Nephron progenitor cell (in vitro differentiated cells): ENCODE measurements at regions not wholly inside any gene's neighbourhood (a gene's known extent, or its start where the extent isn't known, plus 50 kb on each side); places are given as distances from the start of the nearest gene placed in this dataset.
A peak's percentile ranks its signal among the peaks of the same experiment; 100 is the strongest.

Experiments used
- DNase-seq: peaks from one replicate; pipeline ENCODE4 v3.0.0; 2021
- H3K27ac Mint-ChIP-seq: 2 replicates; pipeline ENCODE4 v1.8.0; 2021; ENCODE audit warnings: mild to moderate bottlenecking, moderate library complexity, mixed read lengths
- H3K27me3 Mint-ChIP-seq: 2 replicates; pipeline ENCODE4 v1.8.0; 2021; ENCODE audit warnings: mild to moderate bottlenecking, low read depth, mixed read lengths; ENCODE audit not compliant: poor library complexity
- H3K36me3 Mint-ChIP-seq: 2 replicates; pipeline ENCODE4 v1.8.0; 2021; ENCODE audit warnings: low read depth, mixed read lengths
- H3K4me1 Mint-ChIP-seq: 2 replicates; pipeline ENCODE4 v1.8.0; 2021; ENCODE audit warnings: mixed read lengths
- H3K4me3 Mint-ChIP-seq: 2 replicates; pipeline ENCODE4 v1.8.0; 2021; ENCODE audit warnings: mild to moderate bottlenecking, moderate library complexity, mixed read lengths
- H3K9me3 Mint-ChIP-seq: 2 replicates; pipeline ENCODE4 v1.8.0; 2021; ENCODE audit warnings: mild to moderate bottlenecking, moderate library complexity, mixed read lengths
- TF ChIP-seq, protein P1 (sequence below): fragments of 200-600 bp; sonication (generic); IDR thresholded peaks from 2 replicates; pipeline ENCODE4 v1.5.0; 2021; ENCODE audit warnings: antibody characterized with exemption

GRCh38 chr7:83777406-83778072, 128.6 kb upstream of the SEMA3E start:
- Mint-ChIP-seq H3K27me3 (peaks cover 2% of the 10 kb centered on the region), H3K36me3 (no peaks in the 10 kb centered on the region), H3K4me3 (no peak overlapping the region), H3K9me3 (no peaks in the 10 kb centered on the region), H3K27ac (no peak overlapping the region), H3K4me1 (no peaks in the 10 kb centered on the region)
- DNase-seq = no peak
- TF ChIP-seq, protein P1, sequence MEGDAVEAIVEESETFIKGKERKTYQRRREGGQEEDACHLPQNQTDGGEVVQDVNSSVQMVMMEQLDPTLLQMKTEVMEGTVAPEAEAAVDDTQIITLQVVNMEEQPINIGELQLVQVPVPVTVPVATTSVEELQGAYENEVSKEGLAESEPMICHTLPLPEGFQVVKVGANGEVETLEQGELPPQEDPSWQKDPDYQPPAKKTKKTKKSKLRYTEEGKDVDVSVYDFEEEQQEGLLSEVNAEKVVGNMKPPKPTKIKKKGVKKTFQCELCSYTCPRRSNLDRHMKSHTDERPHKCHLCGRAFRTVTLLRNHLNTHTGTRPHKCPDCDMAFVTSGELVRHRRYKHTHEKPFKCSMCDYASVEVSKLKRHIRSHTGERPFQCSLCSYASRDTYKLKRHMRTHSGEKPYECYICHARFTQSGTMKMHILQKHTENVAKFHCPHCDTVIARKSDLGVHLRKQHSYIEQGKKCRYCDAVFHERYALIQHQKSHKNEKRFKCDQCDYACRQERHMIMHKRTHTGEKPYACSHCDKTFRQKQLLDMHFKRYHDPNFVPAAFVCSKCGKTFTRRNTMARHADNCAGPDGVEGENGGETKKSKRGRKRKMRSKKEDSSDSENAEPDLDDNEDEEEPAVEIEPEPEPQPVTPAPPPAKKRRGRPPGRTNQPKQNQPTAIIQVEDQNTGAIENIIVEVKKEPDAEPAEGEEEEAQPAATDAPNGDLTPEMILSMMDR = no peak

GRCh38 chr7:83769407-83769806, 120.5 kb upstream of the SEMA3E start:
- H3K4me3 Mint-ChIP-seq = no peak overlapping the region
- H3K9me3 Mint-ChIP-seq = no peaks in the 10 kb centered on the region
- TF ChIP-seq, protein P1 = no peak
- no peaks in the 10 kb centered on the region for H3K27me3 Mint-ChIP-seq
- H3K36me3 Mint-ChIP-seq = no peaks in the 10 kb centered on the region
- H3K27ac Mint-ChIP-seq = peak overlapping the region; percentile 62
- peaks cover 7% of the 10 kb centered on the region for H3K4me1 Mint-ChIP-seq
- DNase-seq = no peak

DNA sequence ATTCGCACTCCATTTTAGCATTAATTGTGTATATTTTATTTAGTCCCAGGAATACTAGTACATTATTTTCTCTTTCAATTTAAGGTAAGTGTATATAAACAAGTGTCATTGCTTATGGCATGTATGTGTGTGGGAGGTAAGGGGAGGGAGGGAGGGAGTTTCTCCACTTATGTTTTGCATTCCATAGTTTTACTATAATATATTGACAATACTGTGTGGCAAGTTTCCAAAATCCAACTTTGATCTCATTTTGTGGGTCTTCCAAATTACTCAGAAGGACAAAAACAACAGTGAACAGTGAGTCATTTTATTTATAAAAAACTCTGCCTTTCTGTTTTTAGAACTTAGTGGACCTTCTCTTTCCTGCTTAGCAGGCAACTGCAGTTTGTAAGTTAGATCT, 102.3 kb upstream of the SEMA3E start:
- DNase-seq = no peak
- Mint-ChIP-seq H3K4me3 (no peak overlapping the region), H3K27ac (no peak overlapping the region), H3K4me1 (no peaks in the 10 kb centered on the region), H3K27me3 (no peaks in the 10 kb centered on the region), H3K36me3 (no peaks in the 10 kb centered on the region), H3K9me3 (peaks cover 36% of the 10 kb centered on the region)
- TF ChIP-seq, protein P1 = no peak

- no peaks in the 10 kb centered on the region for H3K27me3 Mint-ChIP-seq
- DNase-seq = no peak
- no peak overlapping the region for H3K27ac Mint-ChIP-seq
- H3K9me3 Mint-ChIP-seq = peaks cover 35% of the 10 kb centered on the region
- TF ChIP-seq, protein P1 = no peak
- no peak overlapping the region for H3K4me3 Mint-ChIP-seq
- no peaks in the 10 kb centered on the region for H3K36me3 Mint-ChIP-seq
- H3K4me1 Mint-ChIP-seq = no peaks in the 10 kb centered on the region
These were observed 100.6 kb upstream of the SEMA3E start for GRCh38 chr7:83749495-83749894.

DNA sequence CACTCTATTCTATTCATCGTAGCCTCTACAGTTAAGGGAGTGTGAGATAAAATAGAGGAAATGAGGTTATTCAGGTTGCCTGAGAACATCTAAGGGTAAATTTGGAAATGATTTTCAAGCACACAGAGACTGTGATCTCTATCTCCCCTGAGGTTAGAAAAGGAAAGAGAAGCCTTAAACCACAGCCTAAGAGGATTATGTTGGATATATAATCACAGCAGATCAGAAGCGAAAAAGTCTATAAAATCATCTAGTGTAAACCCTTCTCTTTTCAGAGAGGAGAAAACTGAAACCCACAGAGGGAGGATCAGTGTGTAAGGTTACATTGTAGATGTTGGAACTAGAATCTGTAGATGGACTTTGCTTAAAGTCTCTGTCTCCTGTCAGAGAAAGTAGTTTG, 90.6 kb upstream of the SEMA3E start:
- H3K4me3 Mint-ChIP-seq = no peak overlapping the region
- peaks cover 32% of the 10 kb centered on the region for H3K4me1 Mint-ChIP-seq
- H3K9me3 Mint-ChIP-seq = no peaks in the 10 kb centered on the region
- no peak for DNase-seq
- H3K27ac Mint-ChIP-seq = peak overlapping the region; percentile 74
- TF ChIP-seq, protein P1 = no peak
- H3K27me3 Mint-ChIP-seq = no peaks in the 10 kb centered on the region
- H3K36me3 Mint-ChIP-seq = no peaks in the 10 kb centered on the region

- peaks cover 32% of the 10 kb centered on the region for H3K4me1 Mint-ChIP-seq
- no peaks in the 10 kb centered on the region for H3K36me3 Mint-ChIP-seq
- no peak for DNase-seq
- TF ChIP-seq, protein P1 = no peak
- H3K4me3 Mint-ChIP-seq = no peak overlapping the region
- H3K27me3 Mint-ChIP-seq = no peaks in the 10 kb centered on the region
- H3K9me3 Mint-ChIP-seq = peaks cover 1% of the 10 kb centered on the region
- H3K27ac Mint-ChIP-seq = no peak overlapping the region
These were observed 89.4 kb upstream of the SEMA3E start for GRCh38 chr7:83738291-83738835.
